ENCODE measurements at regions not wholly inside any gene's neighbourhood (a gene's known extent, or its start where the extent isn't known, plus 50 kb on each side); places are given as distances from the start of the nearest gene placed in this dataset.

- H3K27me3 Mint-ChIP-seq (ENCODE audit: low read depth), result no peaks in the 10 kb centered on the region
- no peaks in the 10 kb centered on the region for H3K36me3 Mint-ChIP-seq
- H3K27ac Mint-ChIP-seq, result no peak overlapping the region
- TF ChIP-seq CREM (CRISPR knock-in tag; IDR thresholded peaks at IDR 0.05), result no peak
- no peak for TF ChIP-seq USF1 (CRISPR knock-in tag; IDR thresholded peaks at IDR 0.05)
- no peak for TF ChIP-seq RELA (CRISPR knock-in tag; IDR thresholded peaks at IDR 0.05; ENCODE audit: borderline replicate concordance)
- ATAC-seq (no peak), DNase-seq (ENCODE audit: low spot score) (no peak)
- H3K4me1 Mint-ChIP-seq, result peaks cover 23% of the 10 kb centered on the region
- ChIA-PET CTCF (no interaction called here), POLR2A (no interaction called here)
- H3K4me3 Mint-ChIP-seq, result no peak overlapping the region
- peaks cover 8% of the 10 kb centered on the region for H3K9me3 Mint-ChIP-seq
Observed at GRCh38 chr4:141812158-141812557, 175.8 kb downstream of the IL15 start.

GRCh38 chr4:141814499-141814898, 178.1 kb downstream of the IL15 start:
- POLR2A ChIA-PET, result no interaction called here
- DNase-seq (ENCODE audit: low spot score) (no peak), ATAC-seq (no peak)
- TF ChIP-seq ZNF423 (CRISPR knock-in tag; IDR thresholded peaks at IDR 0.05) (no peak), ZBTB43 (CRISPR knock-in tag; IDR thresholded peaks at IDR 0.05) (no peak), RORB (CRISPR knock-in tag; IDR thresholded peaks at IDR 0.05) (no peak), HMGA2 (CRISPR knock-in tag; IDR thresholded peaks at IDR 0.05) (no peak), E2F4 (CRISPR knock-in tag; IDR thresholded peaks at IDR 0.05; ENCODE audit: borderline replicate concordance, low read depth) (no peak), HMGXB4 (CRISPR knock-in tag; IDR thresholded peaks at IDR 0.05) (no peak), GABPB1 (CRISPR knock-in tag; IDR thresholded peaks at IDR 0.05) (no peak), JAZF1 (CRISPR knock-in tag; IDR thresholded peaks at IDR 0.05) (no peak), ATF3 (CRISPR knock-in tag; conservative IDR thresholded peaks at IDR 0.05) (no peak), RELA (CRISPR knock-in tag; IDR thresholded peaks at IDR 0.05; ENCODE audit: borderline replicate concordance) (no peak), ZBTB21 (CRISPR knock-in tag; IDR thresholded peaks at IDR 0.05; ENCODE audit: borderline replicate concordance) (no peak), PRRX2 (CRISPR knock-in tag; IDR thresholded peaks at IDR 0.05) (no peak), MYBL2 (CRISPR knock-in tag; IDR thresholded peaks at IDR 0.05) (no peak), CBFB (CRISPR knock-in tag; IDR thresholded peaks at IDR 0.05; ENCODE audit: low read depth) (no peak)
- H3K36me3 Mint-ChIP-seq, result no peaks in the 10 kb centered on the region
- H3K4me1 Mint-ChIP-seq, result peaks cover 12% of the 10 kb centered on the region
- H3K4me3 Mint-ChIP-seq, result no peak overlapping the region
- H3K27me3 Mint-ChIP-seq (ENCODE audit: low read depth), result no peaks in the 10 kb centered on the region
- CTCF ChIA-PET, result no interaction called here
- peaks cover 10% of the 10 kb centered on the region for H3K9me3 Mint-ChIP-seq
- H3K27ac Mint-ChIP-seq, result no peak overlapping the region

GRCh38 chr4:141815646-141816045, 179.3 kb downstream of the IL15 start:
- peaks cover 4% of the 10 kb centered on the region for H3K4me1 Mint-ChIP-seq
- no peak overlapping the region for H3K27ac Mint-ChIP-seq
- CTCF ChIA-PET, result no interaction called here
- no peaks in the 10 kb centered on the region for H3K27me3 Mint-ChIP-seq (ENCODE audit: low read depth)
- no peak overlapping the region for H3K4me3 Mint-ChIP-seq
- TF ChIP-seq IRF2 (CRISPR knock-in tag; IDR thresholded peaks at IDR 0.05; ENCODE audit: borderline replicate concordance, low read depth) (no peak), OVOL2 (CRISPR knock-in tag; IDR thresholded peaks at IDR 0.05; ENCODE audit: borderline replicate concordance) (no peak), ZBTB43 (CRISPR knock-in tag; IDR thresholded peaks at IDR 0.05) (no peak), ATF3 (CRISPR knock-in tag; conservative IDR thresholded peaks at IDR 0.05) (no peak), ATF6 (CRISPR knock-in tag; IDR thresholded peaks at IDR 0.05) (no peak), FOXP1 (CRISPR knock-in tag; IDR thresholded peaks at IDR 0.05; ENCODE audit: borderline replicate concordance) (no peak)
- DNase-seq (ENCODE audit: low spot score) (no peak), ATAC-seq (no peak)
- H3K9me3 Mint-ChIP-seq, result peaks cover 10% of the 10 kb centered on the region
- no peaks in the 10 kb centered on the region for H3K36me3 Mint-ChIP-seq
- POLR2A ChIA-PET, result no interaction called here
